Skeletal muscle cell (primary cell): ENCODE measurements at regions not wholly inside any gene's neighbourhood (a gene's known extent, or its start where the extent isn't known, plus 50 kb on each side); places are given as distances from the start of the nearest gene placed in this dataset.

Experiments used
- DNase-seq: peaks from one replicate; pipeline ENCODE4 v3.0.0-alpha.2; 2010; ENCODE audit warnings: low read depth
- H3K4me3 ChIP-seq: 2 replicates; pipeline ENCODE4 v1.5.1; 2011; ENCODE audit warnings: low read depth, mild to moderate bottlenecking, control low read depth, low read length, moderate library complexity

- no peak overlapping the region for H3K4me3 ChIP-seq
- DNase-seq: no peak
These were observed 150.9 kb upstream of the LINGO1 start for GRCh38 chr15:77783636-77784035.

GRCh38 chr15:77782691-77783090, 150.0 kb upstream of the LINGO1 start:
- DNase-seq: no peak
- no peak overlapping the region for H3K4me3 ChIP-seq

- H3K4me3 ChIP-seq: no peak overlapping the region
- DNase-seq: no peak
These were observed 149.2 kb upstream of the LINGO1 start for GRCh38 chr15:77781946-77782240.

GRCh38 chr15:77781151-77781945, 148.6 kb upstream of the LINGO1 start:
- no peak overlapping the region for H3K4me3 ChIP-seq
- DNase-seq: no peak

- no peak overlapping the region for H3K4me3 ChIP-seq
- DNase-seq: no peak
These were observed 146.1 kb upstream of the LINGO1 start for GRCh38 chr15:77778802-77779201.

GRCh38 chr15:77775837-77776236, 143.1 kb upstream of the LINGO1 start:
- H3K4me3 ChIP-seq: no peak overlapping the region
- no peak for DNase-seq

- no peak overlapping the region for H3K4me3 ChIP-seq
- DNase-seq: no peak
These were observed 142.7 kb upstream of the LINGO1 start for GRCh38 chr15:77775373-77775772.

GRCh38 chr15:77774350-77774749, 141.6 kb upstream of the LINGO1 start:
- H3K4me3 ChIP-seq: no peak overlapping the region
- DNase-seq: no peak

- DNase-seq: no peak
- no peak overlapping the region for H3K4me3 ChIP-seq
These were observed 141.2 kb upstream of the LINGO1 start for GRCh38 chr15:77773903-77774302.

GRCh38 chr15:77772641-77773402, 140.1 kb upstream of the LINGO1 start:
- DNase-seq: no peak
- H3K4me3 ChIP-seq: no peak overlapping the region

GRCh38 chr15:77771616-77772015, 138.9 kb upstream of the LINGO1 start:
- DNase-seq: no peak
- no peak overlapping the region for H3K4me3 ChIP-seq

GRCh38 chr15:77769700-77770099, 137.0 kb upstream of the LINGO1 start:
- no peak overlapping the region for H3K4me3 ChIP-seq
- DNase-seq: no peak

- H3K4me3 ChIP-seq: no peak overlapping the region
- DNase-seq: no peak
These were observed 135.9 kb upstream of the LINGO1 start for GRCh38 chr15:77768521-77769078.

- no peak overlapping the region for H3K4me3 ChIP-seq
- DNase-seq: no peak
These were observed 135.4 kb upstream of the LINGO1 start for GRCh38 chr15:77768107-77768506.

GRCh38 chr15:77764095-77764494, 131.4 kb upstream of the LINGO1 start:
- H3K4me3 ChIP-seq: no peak overlapping the region
- DNase-seq: no peak

GRCh38 chr15:77762747-77763355, 130.1 kb upstream of the LINGO1 start:
- no peak for DNase-seq
- no peak overlapping the region for H3K4me3 ChIP-seq

GRCh38 chr15:77759896-77760592, 127.3 kb upstream of the LINGO1 start:
- no peak for DNase-seq

GRCh38 chr15:77753939-77754338, 121.2 kb upstream of the LINGO1 start:
- no peak overlapping the region for H3K4me3 ChIP-seq
- DNase-seq: no peak

More at GRCh38 chr15:77759896-77760592, 127.3 kb upstream of the LINGO1 start:
- no peak overlapping the region for H3K4me3 ChIP-seq

- DNase-seq: no peak
- H3K4me3 ChIP-seq: no peak overlapping the region
These were observed 120.7 kb upstream of the LINGO1 start for GRCh38 chr15:77753281-77753873.
